HG03139 (cell line): ENCODE measurements at regions not wholly inside any gene's neighbourhood (a gene's known extent, or its start where the extent isn't known, plus 50 kb on each side); places are given as distances from the start of the nearest gene placed in this dataset.
"Not testable (repeated sequence)": the region's sequence is repeated elsewhere in the genome, so short reads cannot be mapped to it uniquely, and the experiment has no call there.

Source experiments
- ATAC-seq: cut with Tn5 transposase; IDR thresholded peaks from one replicate; pipeline ENCODE4 v1.9.1; 2021; ENCODE audit not compliant: unreplicated experiment

DNA sequence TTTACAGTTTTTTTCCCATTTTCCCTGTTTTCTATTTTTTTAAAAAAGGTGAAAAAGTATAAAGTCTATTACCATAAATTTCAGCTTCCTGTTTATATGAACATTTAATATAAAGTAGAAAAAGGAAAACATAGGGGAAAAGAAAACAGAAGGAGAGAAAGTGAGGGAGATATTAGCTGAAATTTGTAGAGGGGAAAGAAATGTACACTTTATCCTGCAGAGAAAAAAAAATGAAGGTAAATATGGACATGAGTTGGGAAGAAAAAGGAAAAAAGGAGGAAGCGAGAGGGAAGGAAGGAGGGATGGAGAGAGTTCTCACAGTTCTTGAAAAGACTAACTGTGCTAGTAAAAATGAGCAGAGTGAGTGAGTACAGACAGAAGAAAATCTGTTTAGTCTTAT is 91.6 kb upstream of the BTG1 start:
- no peak for ATAC-seq

GRCh38 chr12:92235703-92236472 is 90.2 kb upstream of the BTG1 start:
- ATAC-seq = no peak

- no peak for ATAC-seq
Observed at GRCh38 chr12:92234533-92234932, 88.9 kb upstream of the BTG1 start.

DNA sequence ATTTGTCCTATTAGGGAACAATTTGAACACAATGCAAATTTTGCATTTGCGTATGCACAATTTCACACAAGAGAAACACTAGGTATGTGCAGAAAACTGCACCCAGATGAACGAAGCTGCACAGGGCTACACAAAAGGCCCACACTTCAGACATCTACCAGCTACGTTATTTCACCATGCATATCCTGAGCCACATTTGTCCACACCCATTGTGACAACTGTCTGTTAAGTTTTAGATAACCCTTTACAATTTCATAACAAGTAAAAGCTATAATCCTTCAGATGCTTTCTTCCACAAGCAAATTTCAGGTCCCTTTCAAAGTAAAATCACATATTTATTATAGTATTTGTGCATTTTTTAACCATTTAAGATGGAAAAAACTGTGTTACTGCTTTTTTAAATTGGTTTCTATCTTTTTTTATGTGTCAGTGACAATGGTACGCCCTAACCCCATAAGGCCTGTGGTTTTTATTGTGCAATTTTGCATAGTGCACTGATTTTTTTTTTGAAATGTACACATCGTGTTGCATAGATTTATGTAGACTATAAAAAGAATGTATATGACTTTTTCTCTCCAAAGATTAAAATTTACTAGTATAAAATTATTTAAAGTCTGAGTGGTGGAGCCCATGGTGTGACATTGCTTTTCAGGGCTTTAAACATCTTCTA is 87.8 kb upstream of the BTG1 start:
- no peak for ATAC-seq

GRCh38 chr12:92232371-92232932 is 86.8 kb upstream of the BTG1 start:
- not testable (repeated sequence) for ATAC-seq

DNA sequence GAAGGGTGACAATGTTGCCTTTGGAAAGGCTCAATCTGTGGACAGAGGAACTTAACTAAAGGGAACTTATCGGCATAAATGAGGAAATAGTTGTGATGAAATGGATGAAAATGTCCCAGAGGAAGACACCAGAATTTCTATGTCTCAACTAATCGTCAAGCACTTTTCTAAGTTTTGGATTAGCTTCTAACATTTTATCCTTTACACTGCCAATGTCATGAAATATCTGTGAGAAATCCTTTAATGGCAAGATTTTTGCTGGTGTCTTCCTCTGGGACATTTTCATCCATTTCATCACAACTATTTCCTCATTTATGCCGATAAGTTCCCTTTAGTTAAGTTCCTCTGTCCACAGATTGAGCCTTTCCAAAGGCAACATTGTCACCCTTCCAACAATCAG is 86.3 kb upstream of the BTG1 start:
- ATAC-seq = not testable (repeated sequence)

- ATAC-seq = not testable (repeated sequence)
Observed at GRCh38 chr12:92231532-92231931, 85.9 kb upstream of the BTG1 start.

GRCh38 chr12:92229381-92229780 is 83.7 kb upstream of the BTG1 start:
- ATAC-seq = no peak

DNA sequence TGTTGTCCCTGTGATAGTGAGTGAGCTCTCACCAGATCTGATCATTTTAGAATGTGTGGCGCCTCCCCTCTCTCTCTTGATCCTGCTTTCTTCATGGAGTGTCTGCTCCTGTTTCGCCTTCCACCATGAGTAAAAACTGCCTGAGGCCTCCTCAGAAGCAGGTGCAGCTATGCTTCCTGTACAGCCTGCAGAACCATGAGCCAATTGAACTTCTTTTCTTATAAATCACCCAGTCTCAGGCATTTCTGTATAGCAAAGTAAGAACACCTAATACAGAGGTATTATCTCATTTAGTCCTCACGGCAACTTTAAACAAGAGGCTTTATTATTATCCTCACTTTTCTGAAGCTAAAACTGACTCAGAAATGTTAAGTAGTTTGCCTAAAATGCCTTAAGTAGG is 81.3 kb upstream of the BTG1 start:
- no peak for ATAC-seq

GRCh38 chr12:92226071-92226661 is 80.5 kb upstream of the BTG1 start:
- no peak for ATAC-seq

GRCh38 chr12:92224685-92225331 is 79.2 kb upstream of the BTG1 start:
- no peak for ATAC-seq

GRCh38 chr12:92223481-92223880 is 77.8 kb upstream of the BTG1 start:
- ATAC-seq = no peak

DNA sequence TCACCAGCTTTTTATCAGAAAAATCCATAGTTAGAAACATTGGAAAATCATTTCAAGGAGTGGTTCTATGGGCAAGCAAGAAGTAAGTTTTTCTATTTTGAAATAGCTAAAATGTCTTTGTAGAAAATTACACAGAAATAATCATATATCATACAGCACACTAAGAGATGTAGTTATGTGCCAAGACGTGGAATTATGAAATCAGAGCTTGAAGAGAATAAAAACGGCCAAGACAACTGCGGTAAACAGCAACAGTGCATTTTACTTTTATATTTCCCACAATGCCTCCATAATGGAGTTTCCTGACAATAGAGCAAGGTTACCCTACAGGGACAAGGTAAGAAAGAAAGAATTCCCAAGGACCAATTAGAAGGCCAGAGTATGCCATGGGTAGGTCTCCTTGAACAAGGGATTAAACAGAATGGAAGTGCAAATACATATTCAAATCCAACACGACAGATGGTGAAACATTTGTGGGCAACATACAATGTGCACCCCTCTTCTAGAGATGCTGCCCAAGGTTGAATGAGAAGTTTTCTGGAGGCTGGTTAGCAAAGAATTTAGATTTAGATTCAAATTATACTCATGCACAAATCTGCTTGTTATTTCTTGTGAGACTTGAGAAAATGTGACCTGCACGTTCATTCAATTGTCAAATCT is 76.1 kb upstream of the BTG1 start:
- no peak for ATAC-seq

DNA sequence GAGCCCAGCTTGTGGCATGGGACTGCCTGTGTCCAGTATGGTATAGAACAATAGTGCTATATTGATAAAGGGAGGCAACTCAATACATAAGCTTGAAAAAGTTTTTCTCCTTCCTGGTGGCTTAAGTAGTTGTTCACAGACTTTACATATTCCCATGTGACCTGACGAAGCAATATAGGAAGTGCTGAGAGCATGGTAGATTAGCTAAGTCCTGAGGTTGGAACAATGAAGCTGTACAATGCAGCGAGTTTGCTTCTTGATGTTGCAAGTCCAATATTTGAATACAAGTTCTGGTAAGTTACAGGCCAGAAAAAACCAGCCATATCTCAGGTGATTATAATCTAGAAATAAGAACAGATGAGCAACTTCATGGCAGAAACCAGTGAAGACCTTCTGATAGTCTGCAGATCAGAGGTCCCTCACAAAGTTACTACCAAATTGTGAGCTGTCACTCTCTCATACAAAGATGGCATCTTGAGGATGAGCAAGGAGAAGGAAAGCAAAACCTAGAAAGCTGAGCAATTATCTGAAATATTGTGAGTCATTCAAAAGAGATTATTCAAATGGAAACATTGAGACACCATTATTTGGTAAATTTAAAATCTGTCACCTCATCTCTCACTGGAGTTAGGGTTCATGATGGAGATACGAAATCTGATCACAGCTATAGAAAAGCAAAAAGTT is 72.9 kb upstream of the BTG1 start:
- ATAC-seq = no peak

DNA sequence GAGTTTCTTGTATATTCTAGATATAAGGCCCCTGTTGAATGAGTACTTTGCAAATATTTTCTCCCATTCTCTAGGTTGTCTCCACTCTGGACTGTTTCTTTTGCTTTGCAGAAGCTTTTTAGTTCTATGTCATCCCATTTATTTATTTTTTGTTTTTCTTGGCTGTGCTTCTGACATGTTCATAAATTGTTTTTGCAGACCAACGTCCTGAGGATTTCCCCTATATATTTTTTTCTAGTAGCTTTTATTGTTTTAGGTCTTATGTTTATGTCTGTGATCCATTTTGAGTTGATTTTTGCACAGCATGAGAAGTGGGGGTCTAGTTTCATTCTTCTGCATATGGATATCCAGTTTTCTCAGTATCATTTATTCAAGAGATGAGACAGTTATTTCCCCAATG is 70.4 kb upstream of the BTG1 start:
- no peak for ATAC-seq

- ATAC-seq = no peak
Observed at GRCh38 chr12:92215358-92215757, 69.7 kb upstream of the BTG1 start.

DNA sequence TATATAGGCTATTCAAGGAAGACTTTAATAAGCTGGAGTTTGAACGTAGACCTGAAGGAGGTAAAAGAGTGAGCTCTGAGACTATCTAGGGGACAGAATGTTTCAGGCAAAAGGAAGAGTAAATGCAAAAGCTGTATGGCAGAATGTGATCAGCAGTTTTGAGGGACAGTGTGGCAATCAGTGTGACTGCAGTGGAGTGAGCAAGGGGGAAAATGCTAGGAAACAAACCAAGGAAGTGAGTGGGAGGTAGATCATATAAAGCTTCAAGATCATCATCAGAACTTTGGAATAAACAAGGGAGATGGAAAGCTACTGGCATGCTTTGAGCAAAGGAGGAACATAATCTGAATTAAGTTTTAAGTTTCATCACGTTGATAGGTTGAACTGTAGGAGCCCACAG is 67.5 kb upstream of the BTG1 start:
- no peak for ATAC-seq

DNA sequence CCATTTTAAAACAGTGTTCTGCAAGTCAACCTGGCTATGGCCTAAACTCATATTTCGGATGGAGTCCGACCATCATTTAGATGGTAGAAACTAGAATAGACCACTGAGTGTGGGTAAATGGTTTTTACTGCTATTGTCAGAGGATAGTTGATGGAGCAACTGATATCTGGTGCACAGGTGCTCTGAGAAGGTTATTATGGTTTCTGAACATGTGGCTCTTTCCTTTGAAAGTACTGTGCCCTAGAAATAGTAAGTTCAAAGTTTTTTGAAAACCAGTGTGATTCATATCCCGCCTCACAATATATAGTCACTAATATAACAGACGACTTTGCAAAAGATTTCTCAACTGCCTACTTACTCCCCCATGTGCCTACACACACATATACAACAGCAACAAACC is 64.4 kb upstream of the BTG1 start:
- no peak for ATAC-seq

GRCh38 chr12:92208613-92209121 is 63.0 kb upstream of the BTG1 start:
- peak; percentile 65 for ATAC-seq

GRCh38 chr12:92206596-92206995 is 61.0 kb upstream of the BTG1 start:
- ATAC-seq = no peak
